C4-2B (cell line): ENCODE measurements at regions not wholly inside any gene's neighbourhood (a gene's known extent, or its start where the extent isn't known, plus 50 kb on each side); places are given as distances from the start of the nearest gene placed in this dataset.

Source experiments
- CTCF ChIP-seq: fragments of 450-650 bp; conservative IDR thresholded peaks from 2 replicates; pipeline ENCODE4 v1.5.1; 2017; ENCODE audit warnings: mild to moderate bottlenecking
- ZFX ChIP-seq: fragments of 450-650 bp; IDR thresholded peaks from 2 replicates; pipeline ENCODE4 v1.6.1; 2017

DNA sequence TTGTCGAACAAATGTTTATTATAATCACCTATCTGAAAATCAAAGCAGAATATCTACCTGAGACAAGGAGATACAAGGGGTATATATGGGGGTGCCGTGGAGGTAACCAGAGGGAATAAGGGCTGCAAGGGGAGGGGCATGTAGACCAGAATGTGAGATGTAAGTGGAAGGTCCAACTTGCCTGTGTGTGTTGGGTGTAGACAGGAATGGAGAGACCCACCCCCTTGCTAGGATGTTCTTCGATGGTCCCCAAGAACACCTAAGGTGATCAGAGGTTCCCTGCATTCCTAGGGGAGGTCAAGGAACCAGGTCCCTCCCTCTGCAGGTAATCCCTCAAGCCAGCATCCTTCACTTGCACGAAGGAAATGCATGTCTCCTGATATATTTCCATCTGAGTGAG is 167.9 kb downstream of the DICER1 start:
- TF ChIP-seq CTCF (no peak), ZFX (no peak)
